ENCODE measurements at regions not wholly inside any gene's neighbourhood (a gene's known extent, or its start where the extent isn't known, plus 50 kb on each side); places are given as distances from the start of the nearest gene placed in this dataset.

GRCh38 chr11:122178795-122179194, 62.8 kb upstream of the BLID start:
- DNase-seq (ENCODE audit: extremely low read depth in 1 of 11, low read depth in 9 of 11, low spot score in 4 of 11): no peak

GRCh38 chr11:122177238-122177637, 61.2 kb upstream of the BLID start:
- no peak for DNase-seq (ENCODE audit: extremely low read depth in 1 of 11, low read depth in 9 of 11, low spot score in 4 of 11)

- no peak for DNase-seq (ENCODE audit: extremely low read depth in 1 of 11, low read depth in 9 of 11, low spot score in 4 of 11)
These were observed 60.6 kb upstream of the BLID start for GRCh38 chr11:122176651-122177050.

- DNase-seq (ENCODE audit: extremely low read depth in 1 of 11, low read depth in 9 of 11, low spot score in 4 of 11): no peak
These were observed 59.3 kb upstream of the BLID start for GRCh38 chr11:122175306-122175705.

- DNase-seq (ENCODE audit: extremely low read depth in 1 of 11, low read depth in 9 of 11, low spot score in 4 of 11): no peak
These were observed 57.6 kb upstream of the BLID start for GRCh38 chr11:122173587-122173986.

- DNase-seq (ENCODE audit: extremely low read depth in 1 of 11, low read depth in 9 of 11, low spot score in 4 of 11): no peak
These were observed 57.0 kb upstream of the BLID start for GRCh38 chr11:122173074-122173450.

GRCh38 chr11:122172352-122173073, 56.5 kb upstream of the BLID start:
- no peak for DNase-seq (ENCODE audit: extremely low read depth in 1 of 11, low read depth in 9 of 11, low spot score in 4 of 11)

GRCh38 chr11:122170815-122171475, 54.9 kb upstream of the BLID start:
- no peak for DNase-seq (ENCODE audit: extremely low read depth in 1 of 11, low read depth in 9 of 11, low spot score in 4 of 11)

GRCh38 chr11:122168218-122168617, 52.2 kb upstream of the BLID start:
- no peak for DNase-seq (ENCODE audit: extremely low read depth in 1 of 11, low read depth in 9 of 11, low spot score in 4 of 11)

GRCh38 chr11:122167100-122167499, 51.1 kb upstream of the BLID start:
- DNase-seq (ENCODE audit: extremely low read depth in 1 of 11, low read depth in 9 of 11, low spot score in 4 of 11): no peak

GRCh38 chr11:122165607-122166371, 49.8 kb upstream of the BLID start:
- DNase-seq (ENCODE audit: extremely low read depth in 1 of 11, low read depth in 9 of 11, low spot score in 4 of 11): no peak

All from renal cortex interstitium (tissue), 11 donors.